IPS-18a (cell line): ENCODE measurements at regions not wholly inside any gene's neighbourhood (a gene's known extent, or its start where the extent isn't known, plus 50 kb on each side); places are given as distances from the start of the nearest gene placed in this dataset.

Source experiments
- H3K27ac ChIP-seq: one replicate; pipeline ENCODE4 v1.5.1; 2013; ENCODE audit warnings: low read length
- H3K27me3 ChIP-seq: one replicate; pipeline ENCODE4 v1.6.1; 2013; ENCODE audit warnings: mild to moderate bottlenecking, low read length; ENCODE audit not compliant: control insufficient read depth, insufficient read depth
- H3K36me3 ChIP-seq: one replicate; pipeline ENCODE4 v1.6.1; 2013; ENCODE audit warnings: low read depth, low read length; ENCODE audit not compliant: control insufficient read depth
- H3K4me1 ChIP-seq: one replicate; pipeline ENCODE4 v1.6.1; 2013; ENCODE audit warnings: low read depth, low read length; ENCODE audit not compliant: control insufficient read depth
- H3K4me3 ChIP-seq: one replicate; pipeline ENCODE4 v1.5.1; 2013; ENCODE audit warnings: low read length
- H3K9ac ChIP-seq: one replicate; pipeline ENCODE4 v1.6.1; 2013; ENCODE audit warnings: mild to moderate bottlenecking, low read length, moderate library complexity
- H3K9me3 ChIP-seq: one replicate; pipeline ENCODE4 v1.6.1; 2013; ENCODE audit warnings: low read depth, low read length; ENCODE audit not compliant: control insufficient read depth

GRCh38 chr16:72284042-72284789, 112.3 kb upstream of the PMFBP1 start:
- Histone ChIP-seq H3K27ac (no peak overlapping the region), H3K9ac (no peak overlapping the region), H3K4me1 (peaks cover 18% of the 10 kb centered on the region), H3K9me3 (no peaks in the 10 kb centered on the region), H3K36me3 (no peaks in the 10 kb centered on the region), H3K27me3 (no peaks in the 10 kb centered on the region), H3K4me3 (no peak overlapping the region)

GRCh38 chr16:72282362-72282761, 110.4 kb upstream of the PMFBP1 start:
- no peaks in the 10 kb centered on the region for H3K27me3 ChIP-seq

DNA sequence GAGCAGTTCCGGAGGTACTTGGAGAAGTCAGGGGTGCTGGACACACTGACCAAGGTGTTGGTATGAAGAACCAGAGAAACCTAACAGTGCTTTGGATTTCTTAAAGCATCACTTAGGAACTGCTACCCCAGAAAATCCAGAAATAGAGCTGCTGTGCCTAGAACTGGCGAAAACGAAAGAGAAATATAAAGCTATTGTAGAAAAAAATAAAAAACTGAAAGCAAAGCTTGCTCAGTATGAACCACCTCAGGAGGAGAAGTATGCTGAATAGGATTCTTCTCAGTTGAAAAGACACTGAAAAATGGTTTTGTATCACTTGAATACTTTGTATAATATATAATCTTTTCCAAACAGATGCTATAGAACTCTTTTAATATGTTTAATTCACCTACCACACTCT, 106.3 kb upstream of the PMFBP1 start:
- no peak overlapping the region for H3K4me3 ChIP-seq
- H3K4me1 ChIP-seq: no peaks in the 10 kb centered on the region

More at GRCh38 chr16:72282362-72282761, 110.4 kb upstream of the PMFBP1 start:
- Histone ChIP-seq H3K36me3 (no peaks in the 10 kb centered on the region), H3K4me3 (no peak overlapping the region), H3K27ac (no peak overlapping the region), H3K9ac (no peak overlapping the region), H3K9me3 (no peaks in the 10 kb centered on the region), H3K4me1 (peaks cover 18% of the 10 kb centered on the region)

GRCh38 chr16:72277749-72278148, 105.8 kb upstream of the PMFBP1 start:
- Histone ChIP-seq H3K27ac (no peak overlapping the region), H3K4me1 (no peaks in the 10 kb centered on the region), H3K27me3 (no peaks in the 10 kb centered on the region), H3K9me3 (no peaks in the 10 kb centered on the region), H3K4me3 (no peak overlapping the region), H3K9ac (no peak overlapping the region), H3K36me3 (no peaks in the 10 kb centered on the region)

More for the DNA sequence above, 106.3 kb upstream of the PMFBP1 start:
- H3K27ac ChIP-seq: no peak overlapping the region
- no peaks in the 10 kb centered on the region for H3K27me3 ChIP-seq
- H3K36me3 ChIP-seq: no peaks in the 10 kb centered on the region
- H3K9ac ChIP-seq: no peak overlapping the region
- H3K9me3 ChIP-seq: no peaks in the 10 kb centered on the region

GRCh38 chr16:72271699-72272240, 99.8 kb upstream of the PMFBP1 start:
- Histone ChIP-seq H3K4me3 (no peak overlapping the region), H3K27me3 (no peaks in the 10 kb centered on the region), H3K9me3 (no peaks in the 10 kb centered on the region), H3K9ac (no peak overlapping the region), H3K27ac (no peak overlapping the region), H3K36me3 (no peaks in the 10 kb centered on the region), H3K4me1 (no peaks in the 10 kb centered on the region)

- Histone ChIP-seq H3K4me3 (no peak overlapping the region), H3K27ac (no peak overlapping the region), H3K9me3 (no peaks in the 10 kb centered on the region), H3K36me3 (no peaks in the 10 kb centered on the region), H3K4me1 (no peaks in the 10 kb centered on the region), H3K9ac (no peak overlapping the region), H3K27me3 (no peaks in the 10 kb centered on the region)
Observed at GRCh38 chr16:72270531-72270930, 98.6 kb upstream of the PMFBP1 start.

- Histone ChIP-seq H3K36me3 (no peaks in the 10 kb centered on the region), H3K9me3 (no peaks in the 10 kb centered on the region), H3K27me3 (no peaks in the 10 kb centered on the region), H3K4me3 (no peak overlapping the region), H3K4me1 (no peaks in the 10 kb centered on the region), H3K27ac (no peak overlapping the region), H3K9ac (no peak overlapping the region)
Observed at GRCh38 chr16:72266836-72267235, 94.9 kb upstream of the PMFBP1 start.

DNA sequence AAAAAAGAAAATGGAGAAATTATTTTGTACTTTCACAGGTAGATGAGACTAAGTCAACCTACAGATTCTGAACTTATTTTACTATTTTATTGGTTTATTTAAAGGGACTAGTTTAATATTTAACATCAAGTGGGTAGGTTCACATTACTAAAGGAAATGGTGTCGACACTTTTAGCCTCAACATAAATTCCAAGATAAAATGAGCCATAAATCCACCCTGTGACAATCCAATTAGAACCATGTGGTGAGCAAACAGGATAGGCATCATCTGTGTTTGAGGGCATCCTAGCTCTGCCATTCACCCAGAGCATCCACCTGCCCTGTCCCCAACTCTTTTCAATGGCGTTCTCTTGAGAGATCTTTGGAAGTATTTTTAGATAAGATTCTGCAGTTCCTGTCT, 92.8 kb upstream of the PMFBP1 start:
- H3K9me3 ChIP-seq: no peaks in the 10 kb centered on the region
- no peak overlapping the region for H3K4me3 ChIP-seq
- H3K27me3 ChIP-seq: no peaks in the 10 kb centered on the region
- H3K4me1 ChIP-seq: no peaks in the 10 kb centered on the region
- no peak overlapping the region for H3K9ac ChIP-seq
- H3K27ac ChIP-seq: no peak overlapping the region
- no peaks in the 10 kb centered on the region for H3K36me3 ChIP-seq

- Histone ChIP-seq H3K9me3 (no peaks in the 10 kb centered on the region), H3K36me3 (no peaks in the 10 kb centered on the region), H3K27me3 (no peaks in the 10 kb centered on the region), H3K27ac (no peak overlapping the region), H3K4me3 (no peak overlapping the region), H3K9ac (no peak overlapping the region), H3K4me1 (peaks cover under 1% of the 10 kb centered on the region)
Observed at GRCh38 chr16:72262711-72263110, 90.8 kb upstream of the PMFBP1 start.

DNA sequence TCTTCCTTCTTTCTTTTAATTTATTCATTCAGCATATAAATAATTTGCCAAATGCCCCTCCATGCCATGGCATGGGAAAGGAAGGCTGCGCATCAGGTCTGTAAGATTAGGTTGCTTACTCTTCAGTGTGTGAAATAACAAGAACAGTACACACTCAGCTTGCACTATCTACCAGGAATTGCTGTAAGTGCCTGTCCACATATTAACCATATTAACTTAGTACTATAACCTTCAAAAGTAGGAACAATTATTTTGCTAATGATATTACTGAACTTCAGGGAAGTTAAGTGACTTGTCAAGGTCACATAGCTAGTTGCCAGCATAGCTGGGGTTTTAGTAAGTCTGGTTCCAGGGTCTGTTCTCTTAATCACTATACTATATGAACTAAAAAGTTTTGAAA, 89.2 kb upstream of the PMFBP1 start:
- Histone ChIP-seq H3K27ac (no peak overlapping the region), H3K27me3 (no peaks in the 10 kb centered on the region), H3K4me1 (peaks cover 16% of the 10 kb centered on the region), H3K9me3 (no peaks in the 10 kb centered on the region), H3K9ac (no peak overlapping the region), H3K36me3 (no peaks in the 10 kb centered on the region), H3K4me3 (no peak overlapping the region)

DNA sequence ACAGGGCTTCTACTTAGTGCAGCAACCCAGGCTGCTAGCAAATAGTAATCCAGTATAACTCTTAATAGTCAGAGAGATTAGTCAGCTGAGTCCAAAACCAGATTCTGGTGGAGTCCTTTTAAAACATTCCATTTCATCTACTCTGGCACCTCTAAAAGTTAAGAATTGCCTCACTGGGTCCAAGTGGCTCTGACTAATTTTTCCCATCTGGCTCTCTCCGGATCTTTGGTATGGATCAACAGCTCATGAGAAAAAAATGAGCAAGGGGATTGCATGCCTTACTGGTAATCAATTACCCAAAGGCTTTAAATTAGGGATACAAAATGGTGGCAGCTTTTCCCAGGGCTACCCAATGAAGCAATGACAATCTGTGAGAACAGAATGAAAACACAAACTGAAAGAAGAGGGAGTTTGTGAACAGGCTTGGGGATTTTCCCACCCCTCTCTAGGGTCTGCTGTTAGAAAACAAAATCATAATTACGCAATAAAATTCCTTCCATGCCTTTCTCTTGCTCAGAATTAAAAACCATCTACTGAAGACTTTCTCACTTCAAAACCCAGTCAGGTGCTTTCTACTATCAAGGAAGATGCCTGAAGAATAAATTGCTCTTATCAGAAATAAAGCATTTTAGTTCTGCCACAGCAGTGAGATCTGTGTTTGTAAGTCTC, 84.6 kb upstream of the PMFBP1 start:
- H3K9me3 ChIP-seq: no peaks in the 10 kb centered on the region
- H3K4me3 ChIP-seq: no peak overlapping the region
- no peaks in the 10 kb centered on the region for H3K27me3 ChIP-seq
- H3K4me1 ChIP-seq: peaks cover 19% of the 10 kb centered on the region
- H3K36me3 ChIP-seq: no peaks in the 10 kb centered on the region
- H3K27ac ChIP-seq: peak overlapping the region; percentile 18
- H3K9ac ChIP-seq: no peak overlapping the region

- H3K9ac ChIP-seq: no peak overlapping the region
- H3K4me3 ChIP-seq: no peak overlapping the region
- no peaks in the 10 kb centered on the region for H3K36me3 ChIP-seq
- H3K4me1 ChIP-seq: peaks cover 19% of the 10 kb centered on the region
- no peaks in the 10 kb centered on the region for H3K27me3 ChIP-seq
- H3K27ac ChIP-seq: no peak overlapping the region
- no peaks in the 10 kb centered on the region for H3K9me3 ChIP-seq
Observed at GRCh38 chr16:72255786-72256185, 83.8 kb upstream of the PMFBP1 start.
